ENCODE measurements at regions not wholly inside any gene's neighbourhood (a gene's known extent, or its start where the extent isn't known, plus 50 kb on each side); places are given as distances from the start of the nearest gene placed in this dataset.

DNA sequence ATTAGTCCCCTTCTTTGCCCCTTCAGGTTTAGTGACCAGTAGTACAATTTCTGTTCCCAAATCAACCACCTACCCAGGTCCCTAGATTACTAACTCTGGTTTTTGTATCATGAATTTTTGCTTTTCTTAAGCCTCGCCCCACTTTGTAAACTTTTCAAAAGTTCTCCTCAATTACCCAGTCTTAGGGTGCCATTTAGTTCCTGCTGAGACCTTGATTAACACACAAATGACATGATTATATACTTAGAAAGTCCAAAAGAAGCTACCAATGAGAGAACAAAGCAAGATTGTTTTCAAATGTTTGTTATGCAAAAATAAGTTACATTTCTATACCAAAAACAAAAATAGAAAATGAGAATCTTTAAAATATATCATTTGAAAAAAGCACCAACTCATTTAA, 594.4 kb downstream of the SQOR start:
- BruUV-seq (replicated peaks): no TSS peak
- FAIRE-seq (no peak), DNase-seq (ENCODE audit: low read depth, low spot score) (no peak), ATAC-seq (no peak)
- no peaks in the 10 kb centered on the region for H3K27me3 ChIP-seq (replicated peaks in 1 of 2; ENCODE audit: control insufficient read depth in 2 of 2, insufficient read depth in 2 of 2, low read length in 1 of 2)
- WGBS (ENCODE audit: insufficient coverage, insufficient replicate concordance, low lambda C conversion rate, missing lambda C conversion rate): 0% methylated on average over 1 of the region's 1 CpG
- no peak overlapping the region for H3K4me3 ChIP-seq
- H3K36me3 ChIP-seq (ENCODE audit: control insufficient read depth in 2 of 2, insufficient read depth in 2 of 2, low read length in 1 of 2): no peaks in the 10 kb centered on the region
- no peaks in the 10 kb centered on the region for H3K79me2 ChIP-seq (ENCODE audit: control insufficient read depth, insufficient read depth, low read length)
- H2AFZ ChIP-seq (ENCODE audit: control insufficient read depth, low read depth, low read length): no peak overlapping the region
- H3K27ac ChIP-seq (ENCODE audit: control insufficient read depth, insufficient read depth): no peak overlapping the region
- H3K4me2 ChIP-seq (ENCODE audit: control insufficient read depth, insufficient read depth): no peak overlapping the region
- RAD21 ChIA-PET (ENCODE audit: unreplicated experiment): no interaction called here
- no peaks in the 10 kb centered on the region for H3K4me1 ChIP-seq (ENCODE audit: control insufficient read depth, insufficient read depth, low read length)
- POLR2A ChIA-PET: no interaction called here
- no peaks in the 10 kb centered on the region; the same call in 2 of the 3 replicates for H3K9me3 ChIP-seq (replicated peaks; ENCODE audit: control insufficient read depth, insufficient read depth, low read length)
- in situ Hi-C loops (cut with MboI) (no loop called here), intact Hi-C loops (cut with micrococcal nuclease; ENCODE audit: unreplicated experiment) (no loop called here)
- SMC1A ChIA-PET (ENCODE audit: uncharacterized antibody, unreplicated experiment): no interaction called here
- CTCF ChIA-PET: no interaction called here
- no peak for TF ChIP-seq ZSCAN29 (IDR thresholded peaks at IDR 0.05)
- TF ChIP-seq SMAD5 (IDR thresholded peaks at IDR 0.05; ENCODE audit: low read depth): no peak
- no peak for TF ChIP-seq TAF1 (IDR thresholded peaks at IDR 0.05; ENCODE audit: borderline replicate concordance, low read depth, low read length)
- no peak for TF ChIP-seq STAT1 (conservative IDR thresholded peaks at IDR 0.05)
- no peak for TF ChIP-seq RBBP5 (conservative IDR thresholded peaks at IDR 0.05)
- TF ChIP-seq STAT3 (IDR thresholded peaks at IDR 0.05; ENCODE audit: low read depth, low read length): no peak
- TF ChIP-seq POU2F2 (IDR thresholded peaks at IDR 0.05; ENCODE audit: borderline replicate concordance, low read depth, low read length): no peak
- TF ChIP-seq ZNF24 (IDR thresholded peaks at IDR 0.05): no peak
- TF ChIP-seq, protein P1, sequence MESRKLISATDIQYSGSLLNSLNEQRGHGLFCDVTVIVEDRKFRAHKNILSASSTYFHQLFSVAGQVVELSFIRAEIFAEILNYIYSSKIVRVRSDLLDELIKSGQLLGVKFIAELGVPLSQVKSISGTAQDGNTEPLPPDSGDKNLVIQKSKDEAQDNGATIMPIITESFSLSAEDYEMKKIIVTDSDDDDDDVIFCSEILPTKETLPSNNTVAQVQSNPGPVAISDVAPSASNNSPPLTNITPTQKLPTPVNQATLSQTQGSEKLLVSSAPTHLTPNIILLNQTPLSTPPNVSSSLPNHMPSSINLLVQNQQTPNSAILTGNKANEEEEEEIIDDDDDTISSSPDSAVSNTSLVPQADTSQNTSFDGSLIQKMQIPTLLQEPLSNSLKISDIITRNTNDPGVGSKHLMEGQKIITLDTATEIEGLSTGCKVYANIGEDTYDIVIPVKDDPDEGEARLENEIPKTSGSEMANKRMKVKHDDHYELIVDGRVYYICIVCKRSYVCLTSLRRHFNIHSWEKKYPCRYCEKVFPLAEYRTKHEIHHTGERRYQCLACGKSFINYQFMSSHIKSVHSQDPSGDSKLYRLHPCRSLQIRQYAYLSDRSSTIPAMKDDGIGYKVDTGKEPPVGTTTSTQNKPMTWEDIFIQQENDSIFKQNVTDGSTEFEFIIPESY (IDR thresholded peaks at IDR 0.05): no peak
- TF ChIP-seq, protein P2, sequence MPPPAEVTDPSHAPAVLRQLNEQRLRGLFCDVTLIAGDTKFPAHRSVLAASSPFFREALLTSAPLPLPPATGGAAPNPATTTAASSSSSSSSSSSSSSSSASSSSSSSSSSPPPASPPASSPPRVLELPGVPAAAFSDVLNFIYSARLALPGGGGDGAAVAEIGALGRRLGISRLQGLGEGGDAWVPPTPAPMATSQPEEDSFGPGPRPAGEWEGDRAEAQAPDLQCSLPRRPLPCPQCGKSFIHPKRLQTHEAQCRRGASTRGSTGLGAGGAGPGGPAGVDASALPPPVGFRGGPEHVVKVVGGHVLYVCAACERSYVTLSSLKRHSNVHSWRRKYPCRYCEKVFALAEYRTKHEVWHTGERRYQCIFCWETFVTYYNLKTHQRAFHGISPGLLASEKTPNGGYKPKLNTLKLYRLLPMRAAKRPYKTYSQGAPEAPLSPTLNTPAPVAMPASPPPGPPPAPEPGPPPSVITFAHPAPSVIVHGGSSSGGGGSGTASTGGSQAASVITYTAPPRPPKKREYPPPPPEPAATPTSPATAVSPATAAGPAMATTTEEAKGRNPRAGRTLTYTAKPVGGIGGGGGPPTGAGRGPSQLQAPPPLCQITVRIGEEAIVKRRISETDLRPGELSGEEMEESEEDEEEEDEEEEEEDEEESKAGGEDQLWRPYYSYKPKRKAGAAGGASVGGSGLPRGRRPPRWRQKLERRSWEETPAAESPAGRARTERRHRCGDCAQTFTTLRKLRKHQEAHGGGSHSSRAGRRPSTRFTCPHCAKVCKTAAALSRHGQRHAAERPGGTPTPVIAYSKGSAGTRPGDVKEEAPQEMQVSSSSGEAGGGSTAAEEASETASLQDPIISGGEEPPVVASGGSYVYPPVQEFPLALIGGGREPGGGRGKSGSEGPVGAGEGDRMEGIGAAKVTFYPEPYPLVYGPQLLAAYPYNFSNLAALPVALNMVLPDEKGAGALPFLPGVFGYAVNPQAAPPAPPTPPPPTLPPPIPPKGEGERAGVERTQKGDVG (CRISPR knock-in tag; IDR thresholded peaks at IDR 0.05): no peak
- TF ChIP-seq CREM (IDR thresholded peaks at IDR 0.05; ENCODE audit: low read depth): no peak
- TF ChIP-seq JUND (IDR thresholded peaks at IDR 0.05; ENCODE audit: low read depth, low read length): no peak
- TF ChIP-seq RCOR1 (conservative IDR thresholded peaks at IDR 0.05; ENCODE audit: low read depth, low read length): no peak
- no peak for TF ChIP-seq ZNF384 (IDR thresholded peaks at IDR 0.05; ENCODE audit: borderline replicate concordance, low read depth, low read length)
- no peaks in the 10 kb centered on the region for H4K20me1 ChIP-seq (ENCODE audit: control insufficient read depth, insufficient read depth)
- H3K9ac ChIP-seq (ENCODE audit: control insufficient read depth, insufficient read depth, low read length): no peak overlapping the region

Data from GM12878 (cell line).